ENCODE measurements at regions not wholly inside any gene's neighbourhood (a gene's known extent, or its start where the extent isn't known, plus 50 kb on each side); places are given as distances from the start of the nearest gene placed in this dataset.

- TF ChIP-seq CTCF (IDR thresholded peaks at IDR 0.05) = peak; percentile 19 to 62 (median 44)
- no peak for TF ChIP-seq POLR2A (IDR thresholded peaks at IDR 0.05)
These were observed 480.8 kb upstream of the KLHL29 start for GRCh38 chr2:22904126-22904684.

All from heart left ventricle (tissue), 13 donors.